HG02885 (cell line): ENCODE measurements at regions not wholly inside any gene's neighbourhood (a gene's known extent, or its start where the extent isn't known, plus 50 kb on each side); places are given as distances from the start of the nearest gene placed in this dataset.

Source experiments
- ATAC-seq: cut with Tn5 transposase; IDR thresholded peaks from one replicate; pipeline ENCODE4 v1.9.1; 2021; ENCODE audit warnings: mild to moderate bottlenecking; ENCODE audit not compliant: unreplicated experiment, poor library complexity

DNA sequence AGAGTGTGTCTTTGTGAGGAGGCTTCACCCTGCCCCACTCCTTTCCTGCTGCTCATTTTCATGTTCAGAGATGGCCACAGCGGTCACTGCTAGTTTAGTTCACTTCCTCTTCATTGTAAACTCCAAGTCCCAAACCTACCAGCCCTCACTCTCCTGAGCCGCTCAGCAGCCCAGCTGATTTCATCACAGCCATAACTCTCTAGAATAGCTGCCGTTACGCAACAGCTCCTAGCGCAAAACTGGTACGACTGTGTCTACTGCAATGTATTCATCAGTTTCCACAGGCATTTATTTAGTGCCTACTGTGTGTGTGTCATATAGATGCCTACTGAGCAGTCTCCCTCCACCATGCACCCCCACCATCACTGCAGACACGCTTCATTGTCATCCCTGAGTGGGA is 233.5 kb upstream of the RPL38 start:
- ATAC-seq = no peak

DNA sequence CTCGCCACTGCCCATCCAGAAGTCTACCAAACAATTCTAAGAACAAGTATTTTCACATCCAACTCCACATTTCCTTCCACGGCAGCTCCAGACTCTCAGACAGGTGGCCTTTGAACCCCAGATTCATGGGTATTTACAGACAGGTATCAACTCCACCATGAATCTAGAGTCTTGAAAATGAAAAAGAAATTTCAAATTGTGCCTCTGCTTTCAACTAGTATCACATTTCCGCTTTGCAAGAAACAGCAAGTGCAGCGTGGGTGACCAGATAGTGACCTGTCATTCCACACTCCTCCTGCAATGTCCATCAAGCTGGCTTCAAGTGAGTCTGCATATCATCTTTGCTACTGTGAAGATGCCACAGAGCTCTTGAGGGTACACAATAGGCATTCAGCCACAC is 232.4 kb upstream of the RPL38 start:
- no peak for ATAC-seq

DNA sequence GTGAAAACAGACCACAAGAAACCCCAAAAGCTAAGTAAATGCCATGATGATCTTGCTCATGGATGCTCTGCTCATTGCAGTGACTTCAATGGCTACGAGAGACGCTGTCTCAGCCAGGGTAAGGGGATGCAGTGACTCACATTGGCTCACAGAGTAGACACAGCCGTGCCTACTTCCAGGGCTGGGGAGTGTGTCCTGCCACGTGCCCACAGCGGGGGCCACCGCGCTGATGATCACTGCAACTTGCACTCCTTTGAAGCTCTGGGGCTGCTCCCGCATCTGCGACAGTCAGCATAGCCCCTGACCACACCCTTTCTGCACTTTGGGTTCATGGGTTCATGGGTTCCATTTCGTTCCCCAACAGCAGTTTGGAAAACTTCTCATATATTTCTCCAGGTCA is 231.4 kb upstream of the RPL38 start:
- ATAC-seq = no peak

DNA sequence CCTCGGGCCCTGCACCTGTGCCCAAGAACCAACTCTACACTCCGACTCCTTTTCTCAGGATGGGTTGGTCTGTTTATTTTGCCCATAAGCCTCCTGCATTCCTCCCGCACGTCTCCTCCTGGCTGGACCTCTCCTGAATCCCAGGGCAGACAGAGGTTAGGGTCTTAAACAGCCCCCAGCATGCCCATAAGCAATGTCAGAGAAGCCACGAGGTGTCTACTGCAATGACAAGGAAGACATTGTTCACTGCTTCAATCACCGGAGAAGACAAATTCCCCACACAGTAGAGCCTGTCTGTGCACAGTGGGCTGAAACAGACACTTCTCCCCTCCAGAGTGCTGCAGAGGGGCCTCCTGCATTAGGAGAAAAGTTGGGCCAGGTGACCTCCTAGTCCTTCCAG is 230.6 kb upstream of the RPL38 start:
- ATAC-seq = no peak

DNA sequence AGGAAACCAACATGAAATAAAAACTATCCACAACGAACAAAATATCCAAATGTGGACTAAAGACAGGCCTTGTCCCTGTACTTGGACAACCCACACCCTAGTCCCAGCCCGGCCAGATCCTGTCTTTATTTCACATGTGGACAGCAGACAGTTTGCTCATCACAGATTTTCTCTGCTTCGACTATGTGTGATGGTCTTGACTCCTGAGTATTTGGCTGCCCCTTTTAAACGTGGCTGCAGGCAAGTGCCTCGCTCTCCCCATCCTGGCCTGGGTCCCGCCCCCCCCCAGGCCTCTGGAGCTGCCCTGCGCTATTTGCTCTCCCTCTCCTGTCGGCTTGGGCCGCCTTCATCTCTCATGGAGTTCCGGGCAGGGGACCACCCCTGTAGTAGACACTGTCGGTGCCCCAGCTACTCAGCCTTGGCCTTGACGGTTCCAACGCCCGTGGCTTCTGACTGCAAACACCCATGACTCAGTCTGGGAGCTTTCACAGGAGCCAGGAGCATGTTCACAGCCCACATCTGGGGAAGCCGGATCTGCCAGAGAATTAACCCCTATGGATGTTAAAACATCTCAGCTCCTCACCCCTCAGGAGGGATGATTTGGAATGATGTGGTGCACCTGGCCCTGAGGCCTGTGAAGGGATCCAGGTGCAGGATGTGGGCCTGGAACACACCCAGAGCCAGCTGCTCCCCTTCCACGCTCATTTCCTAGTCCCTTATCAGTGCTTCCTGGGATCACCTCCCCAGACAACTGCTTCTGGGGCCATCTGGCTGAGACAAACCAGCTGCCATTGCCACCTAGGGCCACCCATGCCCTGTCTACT is 229.7 kb upstream of the RPL38 start:
- no peak for ATAC-seq

DNA sequence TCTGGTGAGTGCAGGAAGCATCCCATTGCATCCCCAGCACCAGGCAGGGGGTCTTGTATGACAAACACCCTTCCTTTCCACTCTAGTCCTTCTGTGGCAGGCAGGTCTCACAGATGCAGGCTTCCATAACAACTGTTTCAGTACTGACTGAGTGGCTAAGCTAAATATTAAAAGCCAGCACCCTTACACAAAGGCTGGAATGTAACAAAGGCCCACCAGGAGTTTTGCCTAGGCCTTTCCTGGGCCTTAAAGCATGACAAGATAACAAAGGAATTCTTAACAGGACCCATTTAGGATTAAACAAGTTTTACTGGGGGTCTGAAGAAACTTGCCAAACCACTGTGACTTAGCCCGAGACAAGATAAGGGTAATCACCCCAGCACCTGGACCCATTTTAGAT is 228.9 kb upstream of the RPL38 start:
- ATAC-seq = no peak

GRCh38 chr17:73976147-73976546 is 227.3 kb upstream of the RPL38 start:
- ATAC-seq = no peak

- ATAC-seq = no peak
Observed at GRCh38 chr17:73976676-73977521, 226.6 kb upstream of the RPL38 start.

DNA sequence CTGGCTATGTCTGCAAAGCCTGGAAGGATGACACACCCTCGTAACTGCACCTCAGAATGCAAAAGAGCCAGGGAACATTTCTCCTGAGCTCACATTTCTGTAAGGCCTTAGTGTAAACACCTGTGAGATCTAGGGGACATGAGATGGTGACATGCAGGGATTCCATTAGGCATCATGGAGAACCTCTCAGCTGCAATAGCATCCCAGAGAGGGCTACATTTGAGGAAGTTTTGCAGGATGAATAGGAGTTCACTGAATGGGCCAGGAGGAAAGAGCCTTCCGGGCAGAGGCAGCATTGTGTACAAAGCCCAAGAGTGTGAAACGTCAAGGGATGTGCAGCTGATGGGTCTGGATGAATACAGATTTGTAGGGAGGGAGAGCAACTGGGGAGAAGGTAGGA is 223.0 kb upstream of the RPL38 start:
- ATAC-seq = no peak

- ATAC-seq = no peak
Observed at GRCh38 chr17:73982871-73983270, 220.6 kb upstream of the RPL38 start.

GRCh38 chr17:73983621-73984400 is 219.7 kb upstream of the RPL38 start:
- ATAC-seq = no peak

GRCh38 chr17:73984941-73985340 is 218.5 kb upstream of the RPL38 start:
- ATAC-seq = no peak

- ATAC-seq = no peak
Observed at GRCh38 chr17:73985466-73986015, 217.9 kb upstream of the RPL38 start.

DNA sequence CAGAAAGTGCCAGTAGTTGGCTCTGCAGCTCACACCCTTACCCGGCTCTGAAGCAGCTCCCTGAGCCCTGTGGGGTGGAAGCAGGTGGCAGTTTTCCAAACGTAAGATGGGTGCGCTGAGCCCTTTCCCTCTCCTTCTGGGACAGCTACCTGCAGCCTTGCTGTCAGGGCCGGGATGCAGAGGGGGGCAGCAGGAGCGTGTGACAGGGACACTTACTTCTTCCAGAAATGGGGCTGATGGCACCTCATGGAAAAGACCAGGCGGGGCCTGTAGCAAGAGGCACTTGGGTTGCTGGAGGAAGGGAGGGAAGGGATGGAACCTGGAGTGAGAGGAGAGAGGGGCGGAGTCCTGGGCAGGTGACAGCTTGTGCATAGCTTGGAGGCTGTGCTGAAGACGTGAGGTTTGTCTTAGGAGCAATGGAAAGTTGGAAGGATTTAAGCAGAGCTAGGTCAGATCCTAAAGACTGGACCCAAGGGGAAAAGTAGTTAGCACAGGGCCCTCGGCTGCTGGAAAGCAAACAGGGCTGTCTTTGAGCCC is 216.8 kb upstream of the RPL38 start:
- ATAC-seq = no peak

- no peak for ATAC-seq
Observed at GRCh38 chr17:73987395-73987794, 216.1 kb upstream of the RPL38 start.

GRCh38 chr17:73987845-73988509 is 215.5 kb upstream of the RPL38 start:
- ATAC-seq = no peak

- ATAC-seq = no peak
Observed at GRCh38 chr17:73989671-73990070, 213.8 kb upstream of the RPL38 start.

- ATAC-seq = no peak
Observed at GRCh38 chr17:73990290-73990689, 213.2 kb upstream of the RPL38 start.

GRCh38 chr17:73991260-73991659 is 212.2 kb upstream of the RPL38 start:
- no peak for ATAC-seq

DNA sequence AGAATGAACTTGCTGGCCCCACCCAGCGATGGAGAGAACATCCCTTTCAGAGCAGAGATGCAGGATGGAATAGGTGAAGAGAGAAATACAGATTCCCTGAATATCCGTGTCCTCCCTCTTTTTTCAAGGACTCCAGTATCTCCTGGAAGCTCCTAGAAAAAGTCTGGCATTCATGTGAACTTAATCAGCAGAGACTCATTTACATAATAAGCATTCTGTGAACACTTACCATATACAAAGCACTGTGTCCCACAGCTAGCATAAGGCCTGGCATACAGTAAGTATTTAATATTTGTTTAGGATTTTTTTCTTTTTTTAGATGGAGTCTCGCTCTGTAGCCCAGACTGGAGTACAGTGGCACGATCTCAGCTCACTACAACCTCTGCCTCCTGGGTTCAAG is 208.5 kb upstream of the RPL38 start:
- ATAC-seq = no peak
